Islet of Langerhans (tissue), 1 donor: ENCODE measurements at regions not wholly inside any gene's neighbourhood (a gene's known extent, or its start where the extent isn't known, plus 50 kb on each side); places are given as distances from the start of the nearest gene placed in this dataset.
"Not testable (repeated sequence)": the region's sequence is repeated elsewhere in the genome, so short reads cannot be mapped to it uniquely, and the experiment has no call there.

ENCODE experiments used
- FAIRE-seq: peaks from one replicate; lab custom pipeline; 2011; peaks lifted over from hg19 to GRCh38; lab: Jason Lieb, UNC

GRCh38 chr10:31679936-31680335, 248.7 kb downstream of the ARHGAP12 start:
- FAIRE-seq: no peak

- no peak for FAIRE-seq
Measured at GRCh38 chr10:31678575-31679516, 249.8 kb downstream of the ARHGAP12 start.

- FAIRE-seq: no peak
Measured at GRCh38 chr10:31678139-31678536, 250.5 kb downstream of the ARHGAP12 start.

- FAIRE-seq: no peak
Measured at GRCh38 chr10:31677195-31678138, 251.2 kb downstream of the ARHGAP12 start.

GRCh38 chr10:31675726-31676125, 252.9 kb downstream of the ARHGAP12 start:
- no peak for FAIRE-seq

GRCh38 chr10:31669357-31669756, 259.3 kb downstream of the ARHGAP12 start:
- no peak for FAIRE-seq

- FAIRE-seq: no peak
Measured at GRCh38 chr10:31668326-31668725, 260.3 kb downstream of the ARHGAP12 start.

GRCh38 chr10:31665764-31666279, 262.8 kb downstream of the ARHGAP12 start:
- not testable (repeated sequence) for FAIRE-seq

- FAIRE-seq: no peak
Measured at GRCh38 chr10:31664803-31665202, 263.8 kb downstream of the ARHGAP12 start.

- not testable (repeated sequence) for FAIRE-seq
Measured at GRCh38 chr10:31664071-31664470, 264.6 kb downstream of the ARHGAP12 start.

- FAIRE-seq: no peak
Measured at GRCh38 chr10:31660300-31660699, 268.3 kb downstream of the ARHGAP12 start.

GRCh38 chr10:31659665-31660064, 269.0 kb downstream of the ARHGAP12 start:
- no peak for FAIRE-seq

GRCh38 chr10:31657434-31657872, 271.2 kb downstream of the ARHGAP12 start:
- no peak for FAIRE-seq

- no peak for FAIRE-seq
Measured at GRCh38 chr10:31656851-31657433, 271.7 kb downstream of the ARHGAP12 start.

GRCh38 chr10:31652038-31652437, 276.6 kb downstream of the ARHGAP12 start:
- no peak for FAIRE-seq

- FAIRE-seq: no peak
Measured at GRCh38 chr10:31650010-31650409, 278.6 kb downstream of the ARHGAP12 start.

GRCh38 chr10:31648966-31649365, 279.7 kb downstream of the ARHGAP12 start:
- no peak for FAIRE-seq

GRCh38 chr10:31647861-31648260, 280.8 kb downstream of the ARHGAP12 start:
- no peak for FAIRE-seq

- FAIRE-seq: no peak
Measured at GRCh38 chr10:31646519-31646918, 282.1 kb downstream of the ARHGAP12 start.

- no peak for FAIRE-seq
Measured at GRCh38 chr10:31645786-31646185, 282.8 kb downstream of the ARHGAP12 start.

- FAIRE-seq: no peak
Measured at GRCh38 chr10:31644931-31645633, 283.5 kb downstream of the ARHGAP12 start.

GRCh38 chr10:31642281-31642680, 286.4 kb downstream of the ARHGAP12 start:
- no peak for FAIRE-seq
